Stomach smooth muscle (tissue), 2 donors: ENCODE measurements at regions not wholly inside any gene's neighbourhood (a gene's known extent, or its start where the extent isn't known, plus 50 kb on each side); places are given as distances from the start of the nearest gene placed in this dataset.

Experiments
- H3K27ac ChIP-seq: one replicate; pipeline ENCODE4 v1.7.0; 2013; ENCODE audit warnings: mild to moderate bottlenecking, low read length, inconsistent platforms
- H3K27me3 ChIP-seq, 2 donors: one replicate each; pipeline ENCODE4 v1.7.0; 2013; ENCODE audit warnings: low read length in 2 of 2; ENCODE audit not compliant: insufficient read depth in 2 of 2, control insufficient read depth in 1 of 2
- H3K36me3 ChIP-seq, 2 donors: one replicate each; pipeline ENCODE4 v1.7.0; 2013; ENCODE audit warnings: low read length in 2 of 2; ENCODE audit not compliant: control insufficient read depth in 2 of 2, insufficient read depth in 2 of 2
- H3K4me1 ChIP-seq: one replicate; pipeline ENCODE4 v1.7.0; 2013; ENCODE audit warnings: low read length; ENCODE audit not compliant: control insufficient read depth, insufficient read depth
- H3K4me3 ChIP-seq, 2 donors: one replicate each; pipeline ENCODE4 v1.7.0; 2013; ENCODE audit warnings: low read length in 2 of 2
- H3K9ac ChIP-seq, 2 donors: one replicate each; pipeline ENCODE4 v1.7.0; 2013; ENCODE audit warnings: low read length in 2 of 2, mild to moderate bottlenecking in 1 of 2
- H3K9me3 ChIP-seq, 2 donors: one replicate each; pipeline ENCODE4 v1.7.0; 2013; ENCODE audit warnings: low read length in 2 of 2; ENCODE audit not compliant: control insufficient read depth in 2 of 2
- donor health status: healthy.
- donor health status: Pancreatic carcinoma.

- Histone ChIP-seq H3K9ac (no peak overlapping the region), H3K36me3 (no peaks in the 10 kb centered on the region), H3K4me3 (no peak overlapping the region), H3K27ac (no peak overlapping the region), H3K27me3 (no peaks in the 10 kb centered on the region), H3K9me3 (no peaks in the 10 kb centered on the region), H3K4me1 (no peaks in the 10 kb centered on the region)
Measured at GRCh38 chr18:68467329-68467728, 247.6 kb downstream of the TMX3 start.

DNA sequence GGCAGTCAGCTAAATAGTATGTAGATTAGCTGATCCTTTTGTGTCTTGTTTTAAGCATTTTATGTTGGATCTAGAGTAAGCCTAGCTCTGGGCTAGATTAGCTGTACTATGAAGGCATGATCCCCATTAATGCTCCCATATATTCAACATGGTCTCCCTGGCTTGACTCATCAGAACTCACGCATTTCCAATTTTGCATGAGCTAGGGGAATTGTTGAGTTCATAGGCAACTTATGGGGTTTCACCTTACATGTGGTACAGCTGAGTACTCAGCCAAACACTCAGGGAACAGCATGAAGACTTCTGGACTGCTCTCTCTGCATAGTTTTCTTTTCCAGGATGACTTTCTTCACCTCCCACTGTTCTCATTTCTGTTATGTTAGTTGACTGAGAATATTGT lies 248.2 kb downstream of the TMX3 start:
- Histone ChIP-seq H3K4me3 (no peak overlapping the region), H3K27ac (no peak overlapping the region), H3K9me3 (no peaks in the 10 kb centered on the region), H3K36me3 (no peaks in the 10 kb centered on the region), H3K27me3 (no peaks in the 10 kb centered on the region), H3K4me1 (no peaks in the 10 kb centered on the region), H3K9ac (no peak overlapping the region)

GRCh38 chr18:68462766-68463165 lies 252.1 kb downstream of the TMX3 start:
- no peaks in the 10 kb centered on the region for H3K36me3 ChIP-seq
- H3K9ac ChIP-seq, result no peak overlapping the region
- H3K4me1 ChIP-seq, result no peaks in the 10 kb centered on the region
- no peak overlapping the region for H3K27ac ChIP-seq
- H3K4me3 ChIP-seq, result no peak overlapping the region
- no peaks in the 10 kb centered on the region for H3K27me3 ChIP-seq
- H3K9me3 ChIP-seq, result no peaks in the 10 kb centered on the region

- no peak overlapping the region for H3K27ac ChIP-seq
- no peak overlapping the region for H3K9ac ChIP-seq
- no peaks in the 10 kb centered on the region for H3K4me1 ChIP-seq
- H3K27me3 ChIP-seq, result no peaks in the 10 kb centered on the region
- H3K36me3 ChIP-seq, result no peaks in the 10 kb centered on the region
- H3K9me3 ChIP-seq, result no peaks in the 10 kb centered on the region
- no peak overlapping the region for H3K4me3 ChIP-seq
Measured at GRCh38 chr18:68462148-68462547, 252.8 kb downstream of the TMX3 start.

GRCh38 chr18:68461481-68462018 lies 253.4 kb downstream of the TMX3 start:
- no peak overlapping the region for H3K27ac ChIP-seq
- H3K36me3 ChIP-seq, result no peaks in the 10 kb centered on the region
- no peak overlapping the region for H3K9ac ChIP-seq
- no peaks in the 10 kb centered on the region for H3K27me3 ChIP-seq
- no peaks in the 10 kb centered on the region for H3K4me1 ChIP-seq
- no peaks in the 10 kb centered on the region for H3K9me3 ChIP-seq
- H3K4me3 ChIP-seq, result no peak overlapping the region

- H3K9me3 ChIP-seq, result peaks cover 0 to 2% of the 10 kb centered on the region in 2 donors
- no peaks in the 10 kb centered on the region for H3K4me1 ChIP-seq
- H3K27ac ChIP-seq, result no peak overlapping the region
- H3K4me3 ChIP-seq, result no peak overlapping the region
- no peak overlapping the region for H3K9ac ChIP-seq
- H3K27me3 ChIP-seq, result no peaks in the 10 kb centered on the region
- no peaks in the 10 kb centered on the region for H3K36me3 ChIP-seq
Measured at GRCh38 chr18:68459968-68460367, 254.9 kb downstream of the TMX3 start.

DNA sequence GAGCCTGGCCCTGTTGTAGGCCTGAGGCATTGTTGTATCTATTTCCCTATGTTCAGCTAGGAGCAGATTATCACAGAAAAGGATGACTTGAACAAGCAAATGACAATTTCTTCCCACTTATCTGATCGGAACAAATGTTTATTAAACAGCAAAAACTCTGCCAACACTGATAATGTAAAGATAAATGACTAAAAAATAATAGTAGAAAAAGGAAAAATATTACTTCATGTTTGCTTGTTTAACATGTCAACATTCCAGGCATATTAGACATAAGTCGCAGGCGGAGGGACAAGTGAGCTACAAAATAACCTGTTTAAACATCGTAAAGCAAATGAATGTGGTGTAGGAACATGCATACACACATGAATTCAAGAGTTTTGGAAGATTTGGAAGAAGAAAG lies 257.9 kb downstream of the TMX3 start:
- Histone ChIP-seq H3K9ac (no peak overlapping the region), H3K27me3 (no peaks in the 10 kb centered on the region), H3K4me3 (no peak overlapping the region), H3K36me3 (no peaks in the 10 kb centered on the region), H3K27ac (no peak overlapping the region), H3K4me1 (no peaks in the 10 kb centered on the region), H3K9me3 (peaks cover 0 to 4% of the 10 kb centered on the region in 2 donors)

DNA sequence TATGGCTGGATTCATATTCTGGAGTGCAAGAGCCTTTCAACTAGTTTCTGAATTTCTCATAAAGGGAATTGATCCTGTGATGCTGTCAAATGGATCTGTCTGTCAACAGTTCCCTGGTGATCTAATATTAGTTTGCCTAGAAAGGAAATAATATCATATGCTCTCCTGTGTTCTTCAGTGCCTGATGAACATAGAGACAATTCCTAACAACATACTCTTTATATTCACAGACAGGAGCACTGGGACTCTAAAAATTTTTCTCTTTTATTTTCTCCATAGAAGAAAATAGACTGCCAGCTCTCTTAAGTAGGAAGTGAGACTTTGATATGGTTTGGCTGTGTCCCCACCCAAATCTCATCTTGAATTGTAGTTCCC lies 259.7 kb downstream of the TMX3 start:
- Histone ChIP-seq H3K4me1 (no peaks in the 10 kb centered on the region), H3K9ac (no peak overlapping the region), H3K9me3 (peaks cover 0 to 4% of the 10 kb centered on the region in 2 donors), H3K27ac (no peak overlapping the region), H3K36me3 (no peaks in the 10 kb centered on the region), H3K27me3 (no peaks in the 10 kb centered on the region), H3K4me3 (no peak overlapping the region)

DNA sequence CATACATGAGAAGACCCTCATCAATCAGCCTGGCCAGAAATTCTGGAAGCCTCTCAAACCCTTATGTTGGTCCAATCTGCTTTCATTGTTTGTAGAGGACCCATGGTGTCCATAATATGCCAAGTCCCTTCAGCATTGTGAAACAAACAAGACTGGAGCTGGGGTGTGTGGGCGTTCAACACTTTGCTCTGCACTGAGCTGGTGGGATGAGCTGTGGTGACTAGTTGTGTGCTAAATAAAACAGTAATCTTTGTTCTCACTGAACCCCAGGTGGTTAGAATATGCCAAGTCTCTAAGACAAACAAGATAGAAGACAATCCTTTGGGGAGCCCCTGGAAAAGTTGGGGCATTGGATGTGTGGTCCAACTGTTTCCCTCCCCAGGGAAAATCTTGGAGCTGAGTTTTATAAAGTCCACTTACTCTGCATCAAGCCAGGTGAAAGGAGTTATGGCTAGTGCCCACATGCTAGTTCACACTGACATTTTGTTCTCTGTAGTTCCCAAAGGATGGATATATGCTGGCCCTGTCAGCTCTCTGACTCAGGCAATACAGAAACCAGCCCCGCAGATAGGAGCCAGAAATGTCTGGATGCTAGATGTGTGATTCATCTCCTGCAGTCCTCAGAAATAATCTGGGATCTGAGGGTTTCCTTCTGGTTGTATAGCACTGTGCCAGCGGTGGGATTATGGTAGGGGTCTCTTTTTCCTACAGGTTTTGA lies 260.2 kb downstream of the TMX3 start:
- Histone ChIP-seq H3K4me3 (no peak overlapping the region), H3K36me3 (no peaks in the 10 kb centered on the region), H3K9ac (no peak overlapping the region), H3K9me3 (peaks cover 0 to 4% of the 10 kb centered on the region in 2 donors), H3K27ac (no peak overlapping the region), H3K27me3 (no peaks in the 10 kb centered on the region), H3K4me1 (no peaks in the 10 kb centered on the region)

- Histone ChIP-seq H3K4me1 (no peaks in the 10 kb centered on the region), H3K36me3 (no peaks in the 10 kb centered on the region), H3K27me3 (no peaks in the 10 kb centered on the region), H3K9me3 (peaks cover 0 to 2% of the 10 kb centered on the region in 2 donors), H3K4me3 (no peak overlapping the region), H3K9ac (no peak overlapping the region), H3K27ac (no peak overlapping the region)
Measured at GRCh38 chr18:68449292-68449691, 265.6 kb downstream of the TMX3 start.

- H3K36me3 ChIP-seq, result no peaks in the 10 kb centered on the region
- H3K4me1 ChIP-seq, result no peaks in the 10 kb centered on the region
- no peak overlapping the region for H3K27ac ChIP-seq
- H3K4me3 ChIP-seq, result no peak overlapping the region
- H3K9me3 ChIP-seq, result peaks cover 0 to 2% of the 10 kb centered on the region in 2 donors
- H3K9ac ChIP-seq, result no peak overlapping the region
- no peaks in the 10 kb centered on the region for H3K27me3 ChIP-seq
Measured at GRCh38 chr18:68448736-68449135, 266.2 kb downstream of the TMX3 start.
